Heart right ventricle (tissue), 16 donors: ENCODE measurements at regions not wholly inside any gene's neighbourhood (a gene's known extent, or its start where the extent isn't known, plus 50 kb on each side); places are given as distances from the start of the nearest gene placed in this dataset.

Experiments used
- ATAC-seq, 8 donors: fragments of 200-7000 bp; cut with Tn5 transposase; one replicate each; pipeline ENCODE4 v1.9.1; 2020; ENCODE audit warnings: mild to moderate bottlenecking in 8 of 8, moderate library complexity in 8 of 8, moderate number of reproducible peaks in 1 of 8
- DNase-seq, 2 donors: peaks; one replicate each; pipeline ENCODE4 v3.0.0-alpha.2; 2020
- H3K27ac ChIP-seq, 10 donors: fragments of 200-600 bp; sonication (generic) in 2 of 10; one replicate each; pipeline versions ENCODE4 v1.5.0 to v1.8.0; 2020 to 2022; ENCODE audit warnings: mild to moderate bottlenecking in 3 of 10
- H3K27me3 ChIP-seq, 7 donors: fragments of 200-600 bp; one replicate each; pipeline ENCODE4 v1.8.0; 2021 to 2022; ENCODE audit warnings: mild to moderate bottlenecking in 2 of 7
- H3K36me3 ChIP-seq, 9 donors: fragments of 200-600 bp; sonication (generic) in 1 of 9; one replicate each; pipeline versions ENCODE4 v1.5.0 to v1.8.0; 2020 to 2022; ENCODE audit warnings: mild to moderate bottlenecking in 2 of 9
- H3K4me1 ChIP-seq, 9 donors: fragments of 200-600 bp; sonication (generic) in 1 of 9; one replicate each; pipeline versions ENCODE4 v1.5.0 to v1.8.0; 2020 to 2022; ENCODE audit warnings: mild to moderate bottlenecking in 4 of 9
- H3K4me3 ChIP-seq, 10 donors: fragments of 200-600 bp; sonication (generic) in 2 of 10; one replicate each; pipeline versions ENCODE4 v1.5.0 to v1.8.0; 2020 to 2022; ENCODE audit warnings: mild to moderate bottlenecking in 7 of 10, moderate library complexity in 2 of 10
- H3K9me3 ChIP-seq, 11 donors: fragments of 200-600 bp in 10 of 11; sonication (generic) in 2 of 11; one replicate each; pipeline versions ENCODE4 v1.5.0 to v1.8.0; 2013 to 2022; ENCODE audit warnings: mild to moderate bottlenecking in 2 of 11, control low read depth in 1 of 11, moderate library complexity in 1 of 11
- WGBS, 2 donors: extraction: QIAGEN DNeasy Blood & Tissue Kit; methylation state at CpG; one replicate each; pipeline ENCODE4 v1.1.7; 2013; ENCODE audit warnings: inconsistent platforms in 1 of 2; 5-methylcytosine and 5-hydroxymethylcytosine counted together
- intact Hi-C, 10 donors: fragments of 100-400 bp; cut with DNase I; formaldehyde crosslinking; loops; one replicate each; pipeline versions ENCODE4 v1.11.1 to v1.14.2; 2022
- TF ChIP-seq, protein P1 (sequence below), 9 donors: fragments of 200-600 bp; sonication (generic) in 2 of 9; IDR thresholded peaks; one replicate each; pipeline versions ENCODE4 v1.5.0 to v1.8.0; 2021 to 2022; ENCODE audit warnings: antibody characterized with exemption in 9 of 9, mild to moderate bottlenecking in 5 of 9, moderate library complexity in 1 of 9
- donor health status: Arrhythmogenic right ventricular cardiomyopathy.
- donor health status: ischemic (EF 13 %, LVEDD 7.1; RV severe dilation, severe dysfunction).
- donor health status: healthy with polysubstance abuse.
- donor health status: DM: no; HTN: yes; CAD: no.
- donor health status: DM: no; HTN: no; CAD: no.
- donor health status: ischemic (EF 25% LVEDD 6.9; RV normal size, moderate dysfunction).
- donor health status: ischemic (EF 25% LVEDD 5.7; RV mildly dilated, moderate dysfunction).
- donor health status: healthy.
- donor health status: DM: yes; HTN: yes; CAD: no.
- donor health status: Ischemic cardiomyopathy.
- donor health status: ischemic (EF 35%, LVEDD 5.7; RV mildly dilated, moderate dysfunction).
- donor health status: nonischemic (EF 11% LVEDD 7.7; RV severe dilation, severe dysfunction).
- donor health status: DM: yes; HTN: yes; CAD: no.
- donor health status: PGD.
- donor health status: ischemic (EF 29% LVEDD 5.4; RV normal size, mild dysfunction).
- donor health status: nonischemic (EF 23%, LVEDD 6.1; RV moderate dilation, normal function).

- no peak for ATAC-seq
- Histone ChIP-seq H3K4me3 (no peak overlapping the region), H3K27me3 (no peaks in the 10 kb centered on the region), H3K36me3 (no peaks in the 10 kb centered on the region), H3K27ac (no peak overlapping the region), H3K9me3 (no peaks in the 10 kb centered on the region), H3K4me1 (peaks cover 0 to 17% (median 8%) of the 10 kb centered on the region in 9 donors)
- DNase-seq = no peak
- WGBS, 2 donors = 52 to 69% methylated on average over 4 of the region's 4 CpGs
- intact Hi-C loops = loop anchor here in 3 of 10 donors (5.0 to 10.0 kb wide), 3 partner anchors 222 to 590 kb away; no protein-coding TSS in a partner anchor
- TF ChIP-seq, protein P1, sequence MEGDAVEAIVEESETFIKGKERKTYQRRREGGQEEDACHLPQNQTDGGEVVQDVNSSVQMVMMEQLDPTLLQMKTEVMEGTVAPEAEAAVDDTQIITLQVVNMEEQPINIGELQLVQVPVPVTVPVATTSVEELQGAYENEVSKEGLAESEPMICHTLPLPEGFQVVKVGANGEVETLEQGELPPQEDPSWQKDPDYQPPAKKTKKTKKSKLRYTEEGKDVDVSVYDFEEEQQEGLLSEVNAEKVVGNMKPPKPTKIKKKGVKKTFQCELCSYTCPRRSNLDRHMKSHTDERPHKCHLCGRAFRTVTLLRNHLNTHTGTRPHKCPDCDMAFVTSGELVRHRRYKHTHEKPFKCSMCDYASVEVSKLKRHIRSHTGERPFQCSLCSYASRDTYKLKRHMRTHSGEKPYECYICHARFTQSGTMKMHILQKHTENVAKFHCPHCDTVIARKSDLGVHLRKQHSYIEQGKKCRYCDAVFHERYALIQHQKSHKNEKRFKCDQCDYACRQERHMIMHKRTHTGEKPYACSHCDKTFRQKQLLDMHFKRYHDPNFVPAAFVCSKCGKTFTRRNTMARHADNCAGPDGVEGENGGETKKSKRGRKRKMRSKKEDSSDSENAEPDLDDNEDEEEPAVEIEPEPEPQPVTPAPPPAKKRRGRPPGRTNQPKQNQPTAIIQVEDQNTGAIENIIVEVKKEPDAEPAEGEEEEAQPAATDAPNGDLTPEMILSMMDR (IDR thresholded peaks at IDR 0.05) = no peak
Measured at GRCh38 chr3:24586920-24587319, 92.3 kb upstream of the THRB start.

GRCh38 chr3:24588629-24589512 is 94.2 kb upstream of the THRB start:
- DNase-seq = no peak
- WGBS, 2 donors = 41 to 55% methylated on average over 6 of the region's 6 CpGs
- ATAC-seq = no peak
- Histone ChIP-seq H3K27ac (no peak overlapping the region), H3K9me3 (no peaks in the 10 kb centered on the region), H3K27me3 (no peaks in the 10 kb centered on the region), H3K4me1 (peaks cover 0 to 17% (median 8%) of the 10 kb centered on the region in 9 donors), H3K4me3 (no peak overlapping the region), H3K36me3 (no peaks in the 10 kb centered on the region)
- intact Hi-C loops = loop anchor here in 3 of 10 donors (5.0 to 10.0 kb wide), 3 partner anchors 224 to 592 kb away; no protein-coding TSS in a partner anchor
- TF ChIP-seq, protein P1 (IDR thresholded peaks at IDR 0.05) = no peak

- H3K4me3 ChIP-seq = no peak overlapping the region
- no peaks in the 10 kb centered on the region for H3K27me3 ChIP-seq
- H3K27ac ChIP-seq = no peak overlapping the region
- WGBS, 2 donors = 45 to 63% methylated on average over 1 of the region's 1 CpG
- peaks cover 0 to 17% (median 8%) of the 10 kb centered on the region in 9 donors for H3K4me1 ChIP-seq
- H3K9me3 ChIP-seq = no peaks in the 10 kb centered on the region
- no peaks in the 10 kb centered on the region for H3K36me3 ChIP-seq
- ATAC-seq (no peak), DNase-seq (no peak)
- intact Hi-C loops = loop anchor here in 3 of 10 donors (5.0 to 10.0 kb wide), 3 partner anchors 225 to 592 kb away; no protein-coding TSS in a partner anchor
- TF ChIP-seq, protein P1 (IDR thresholded peaks at IDR 0.05) = no peak
Measured at GRCh38 chr3:24589513-24589851, 94.8 kb upstream of the THRB start.

- TF ChIP-seq, protein P1 (IDR thresholded peaks at IDR 0.05) = no peak
- Histone ChIP-seq H3K27me3 (no peaks in the 10 kb centered on the region), H3K27ac (no peak overlapping the region), H3K9me3 (no peaks in the 10 kb centered on the region), H3K4me3 (no peak overlapping the region), H3K4me1 (peaks cover 0 to 17% (median 8%) of the 10 kb centered on the region in 9 donors), H3K36me3 (no peaks in the 10 kb centered on the region)
- intact Hi-C loops = loop anchor here in 3 of 10 donors (5.0 to 10.0 kb wide), 3 partner anchors 225 to 593 kb away; no protein-coding TSS in a partner anchor
- ATAC-seq (no peak), DNase-seq (no peak)
- WGBS, 2 donors = 79 to 81% methylated on average over 3 of the region's 3 CpGs
Measured at GRCh38 chr3:24589931-24590880, 95.6 kb upstream of the THRB start.
